Activated CD4-positive, alpha-beta T cell treated with anti-CD3 and anti-CD28 coated beads, Interleukin-2, amount 10 ng/mL, durations not matched to agents 7 days and 5 days (primary cell): ENCODE measurements at regions not wholly inside any gene's neighbourhood (a gene's known extent, or its start where the extent isn't known, plus 50 kb on each side); places are given as distances from the start of the nearest gene placed in this dataset.

ENCODE experiments used
- CTCF ChIA-PET: fragments of 350-600 bp; sonication (Branson Sonifier 250); formaldehyde crosslinking; loops from one replicate; lab custom pipeline; 2021; ENCODE audit warnings: antibody characterized with exemption; lab: Charles Lee
- POLR2A ChIA-PET: fragments of 350-600 bp; sonication (Branson Sonifier 250); formaldehyde crosslinking; loops from one replicate; lab custom pipeline; 2021; ENCODE audit warnings: antibody characterized with exemption; lab: Charles Lee
- DNase-seq: peaks from one replicate; pipeline ENCODE4 v3.0.0-alpha.2; 2020
- H3K27ac Mint-ChIP-seq: one replicate; pipeline ENCODE4 v1.8.0; 2021; ENCODE audit warnings: mild to moderate bottlenecking, moderate library complexity, mixed read lengths
- H3K27me3 Mint-ChIP-seq: one replicate; pipeline ENCODE4 v1.8.0; 2021; ENCODE audit warnings: mixed read lengths
- H3K36me3 Mint-ChIP-seq: one replicate; pipeline ENCODE4 v1.8.0; 2021; ENCODE audit warnings: low read depth, mixed read lengths
- H3K4me1 Mint-ChIP-seq: one replicate; pipeline ENCODE4 v1.8.0; 2021; ENCODE audit warnings: mixed read lengths
- H3K4me3 Mint-ChIP-seq: one replicate; pipeline ENCODE4 v1.8.0; 2021; ENCODE audit warnings: mild to moderate bottlenecking, moderate library complexity, mixed read lengths
- H3K9me3 Mint-ChIP-seq: one replicate; pipeline ENCODE4 v1.8.0; 2021; ENCODE audit warnings: mixed read lengths

GRCh38 chr3:16085884-16086608 lies 88.4 kb upstream of the GALNT15 start:
- Mint-ChIP-seq H3K27ac (no peak overlapping the region), H3K4me1 (no peaks in the 10 kb centered on the region), H3K36me3 (no peaks in the 10 kb centered on the region), H3K27me3 (peaks cover 5% of the 10 kb centered on the region), H3K4me3 (no peak overlapping the region), H3K9me3 (peaks cover 10% of the 10 kb centered on the region)
- DNase-seq, result no peak
- ChIA-PET CTCF (no interaction called here), POLR2A (no interaction called here)

DNA sequence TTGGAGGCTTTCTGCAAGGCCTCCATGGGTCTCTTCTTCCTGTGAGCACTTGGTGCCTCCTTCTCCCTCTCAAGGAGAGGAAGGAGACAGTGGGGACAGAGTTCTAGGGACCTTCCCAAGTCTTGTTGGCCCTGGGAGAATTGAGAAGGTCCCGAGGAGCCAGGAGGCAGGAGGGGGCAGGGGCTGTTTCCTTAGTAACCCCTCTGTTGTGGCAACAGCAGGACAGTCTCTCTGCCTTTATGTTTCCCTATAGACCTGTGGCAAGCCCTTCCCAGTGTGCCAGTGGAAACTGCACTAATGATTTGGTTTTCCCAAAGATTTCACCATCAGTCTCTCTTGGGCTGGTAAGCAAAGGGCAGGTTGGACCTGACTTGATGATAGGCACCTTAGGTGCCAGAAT lies 87.8 kb upstream of the GALNT15 start:
- H3K27me3 Mint-ChIP-seq, result peaks cover 5% of the 10 kb centered on the region
- H3K27ac Mint-ChIP-seq, result no peak overlapping the region
- DNase-seq, result no peak
- peaks cover 7% of the 10 kb centered on the region for H3K9me3 Mint-ChIP-seq
- no peaks in the 10 kb centered on the region for H3K4me1 Mint-ChIP-seq
- POLR2A ChIA-PET, result no interaction called here
- no peak overlapping the region for H3K4me3 Mint-ChIP-seq
- H3K36me3 Mint-ChIP-seq, result no peaks in the 10 kb centered on the region
- CTCF ChIA-PET, result no interaction called here

DNA sequence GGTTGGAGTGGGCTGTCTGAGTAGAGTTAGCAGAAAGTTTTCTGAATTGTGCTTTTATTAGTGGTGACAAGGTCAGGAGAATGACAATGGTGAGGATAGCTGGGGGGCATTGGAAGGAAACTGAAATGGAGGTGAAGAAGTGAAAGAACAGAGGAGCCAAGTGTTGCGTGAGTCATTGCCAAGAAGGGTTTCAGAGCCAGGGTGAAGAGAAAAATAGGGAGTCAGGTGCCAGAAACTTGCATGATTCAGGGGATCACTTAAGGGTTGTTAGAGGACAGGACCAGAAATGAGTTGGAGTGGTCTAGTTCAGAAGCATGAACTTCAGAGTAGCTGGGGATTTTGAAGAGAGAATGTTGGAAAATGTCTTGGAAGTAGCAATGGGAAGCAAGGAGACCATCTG lies 86.0 kb upstream of the GALNT15 start:
- peaks cover 5% of the 10 kb centered on the region for H3K27me3 Mint-ChIP-seq
- POLR2A ChIA-PET, result no interaction called here
- CTCF ChIA-PET, result interaction anchor here (0.7 kb wide), 1 partner anchor 110 kb away, joined by 5 read pairs; no protein-coding TSS in a partner anchor
- DNase-seq, result no peak
- no peaks in the 10 kb centered on the region for H3K36me3 Mint-ChIP-seq
- H3K27ac Mint-ChIP-seq, result no peak overlapping the region
- H3K9me3 Mint-ChIP-seq, result no peaks in the 10 kb centered on the region
- H3K4me3 Mint-ChIP-seq, result no peak overlapping the region
- H3K4me1 Mint-ChIP-seq, result no peaks in the 10 kb centered on the region

- no peaks in the 10 kb centered on the region for H3K9me3 Mint-ChIP-seq
- DNase-seq, result no peak
- ChIA-PET POLR2A (no interaction called here), CTCF (no interaction called here)
- peaks cover 5% of the 10 kb centered on the region for H3K27me3 Mint-ChIP-seq
- no peak overlapping the region for H3K27ac Mint-ChIP-seq
- H3K4me1 Mint-ChIP-seq, result no peaks in the 10 kb centered on the region
- H3K36me3 Mint-ChIP-seq, result no peaks in the 10 kb centered on the region
- no peak overlapping the region for H3K4me3 Mint-ChIP-seq
Observed at GRCh38 chr3:16089521-16089920, 85.0 kb upstream of the GALNT15 start.

DNA sequence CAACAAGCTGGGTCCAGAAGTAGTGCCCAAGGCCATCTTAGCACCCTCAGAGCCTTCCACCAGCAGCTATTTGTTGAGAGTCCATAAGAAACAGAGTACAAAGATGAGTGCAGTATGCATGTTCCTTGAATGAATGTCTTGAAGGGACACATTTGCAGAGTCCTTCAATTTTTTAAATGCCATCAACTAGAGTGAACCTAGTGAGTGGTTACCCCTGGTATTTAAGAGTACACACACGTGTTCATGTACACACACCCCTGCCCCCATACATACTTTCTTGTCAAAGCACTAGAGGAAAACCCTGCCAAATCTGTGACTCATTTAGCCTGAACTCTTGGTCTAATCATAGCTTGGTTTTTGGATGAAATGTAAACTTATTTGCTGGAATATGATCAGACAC lies 84.5 kb upstream of the GALNT15 start:
- CTCF ChIA-PET, result no interaction called here

DNA sequence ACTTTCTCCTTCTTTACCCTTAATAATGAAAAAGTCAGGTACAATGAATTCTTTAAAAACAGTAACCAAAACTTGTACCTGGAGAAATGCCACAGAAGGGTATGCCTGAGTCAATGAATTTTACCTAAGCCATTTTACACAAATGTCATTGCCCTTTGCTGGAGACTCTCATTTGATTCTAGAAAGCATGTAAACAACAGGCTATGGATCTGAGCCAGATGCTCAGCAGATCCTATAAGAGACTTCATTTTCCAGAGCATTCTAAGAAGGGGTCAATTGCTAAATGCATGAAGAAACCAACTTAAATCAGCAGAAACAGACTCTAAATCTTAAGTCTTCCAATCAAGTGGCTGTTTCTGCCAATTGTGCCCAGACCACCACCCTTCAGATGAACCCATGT lies 83.8 kb upstream of the GALNT15 start:
- H3K36me3 Mint-ChIP-seq, result no peaks in the 10 kb centered on the region
- H3K9me3 Mint-ChIP-seq, result no peaks in the 10 kb centered on the region
- CTCF ChIA-PET, result no interaction called here
- no peak overlapping the region for H3K4me3 Mint-ChIP-seq
- POLR2A ChIA-PET, result no interaction called here
- H3K27ac Mint-ChIP-seq, result no peak overlapping the region
- no peak for DNase-seq
- peaks cover 5% of the 10 kb centered on the region for H3K27me3 Mint-ChIP-seq
- H3K4me1 Mint-ChIP-seq, result no peaks in the 10 kb centered on the region

More for the DNA sequence above, 84.5 kb upstream of the GALNT15 start:
- peaks cover 5% of the 10 kb centered on the region for H3K27me3 Mint-ChIP-seq
- no peak overlapping the region for H3K27ac Mint-ChIP-seq
- H3K36me3 Mint-ChIP-seq, result no peaks in the 10 kb centered on the region
- H3K4me3 Mint-ChIP-seq, result no peak overlapping the region
- no peaks in the 10 kb centered on the region for H3K4me1 Mint-ChIP-seq
- POLR2A ChIA-PET, result no interaction called here
- no peaks in the 10 kb centered on the region for H3K9me3 Mint-ChIP-seq
- DNase-seq, result no peak

DNA sequence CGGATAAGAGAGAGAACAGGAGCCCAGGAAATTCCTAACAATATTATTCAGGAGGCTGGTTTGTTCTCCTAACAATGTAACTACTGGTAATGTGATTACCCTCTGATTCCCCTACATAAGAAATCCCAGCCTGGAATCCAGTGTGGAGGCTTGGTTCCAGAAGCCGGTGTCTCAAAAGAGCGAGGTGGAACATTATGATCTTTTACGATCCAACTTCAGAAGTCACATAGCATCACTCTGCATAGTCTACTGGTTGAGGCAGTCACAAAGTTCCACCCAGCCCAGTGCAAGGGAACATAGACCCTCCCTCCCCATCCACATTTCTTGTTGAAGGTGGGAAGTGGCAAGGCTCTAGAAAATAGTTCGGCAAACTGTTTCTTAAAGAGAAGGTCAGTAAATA lies 81.6 kb upstream of the GALNT15 start:
- ChIA-PET POLR2A (no interaction called here), CTCF (no interaction called here)
- no peak overlapping the region for H3K4me3 Mint-ChIP-seq
- no peaks in the 10 kb centered on the region for H3K4me1 Mint-ChIP-seq
- DNase-seq, result no peak
- peaks cover 5% of the 10 kb centered on the region for H3K27me3 Mint-ChIP-seq
- no peaks in the 10 kb centered on the region for H3K36me3 Mint-ChIP-seq
- H3K27ac Mint-ChIP-seq, result no peak overlapping the region
- H3K9me3 Mint-ChIP-seq, result no peaks in the 10 kb centered on the region

GRCh38 chr3:16101295-16102186 lies 72.9 kb upstream of the GALNT15 start:
- POLR2A ChIA-PET, result no interaction called here
- H3K27ac Mint-ChIP-seq, result no peak overlapping the region
- H3K36me3 Mint-ChIP-seq, result no peaks in the 10 kb centered on the region
- no peaks in the 10 kb centered on the region for H3K9me3 Mint-ChIP-seq
- no peaks in the 10 kb centered on the region for H3K4me1 Mint-ChIP-seq
- H3K4me3 Mint-ChIP-seq, result no peak overlapping the region
- DNase-seq, result no peak
- H3K27me3 Mint-ChIP-seq, result peaks cover 10% of the 10 kb centered on the region
- CTCF ChIA-PET, result no interaction called here

DNA sequence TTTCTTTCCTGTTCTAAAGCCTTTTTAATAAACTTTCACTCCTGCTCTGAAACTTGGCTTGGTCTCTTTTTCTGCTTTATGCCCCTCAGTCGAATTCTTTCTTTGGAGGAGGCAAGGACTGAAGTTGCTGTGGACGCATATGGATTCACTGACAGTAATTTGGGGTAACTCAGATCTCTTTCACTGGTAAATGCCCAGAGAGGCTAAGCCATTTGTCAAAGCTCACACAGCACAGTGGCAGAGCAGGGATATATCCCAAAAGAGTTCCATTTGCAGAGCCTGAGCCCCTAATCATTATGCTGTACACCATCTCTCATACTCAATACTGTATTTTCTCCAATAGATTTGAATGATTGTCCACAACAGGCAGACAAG lies 72.3 kb upstream of the GALNT15 start:
- Mint-ChIP-seq H3K4me1 (no peaks in the 10 kb centered on the region), H3K9me3 (no peaks in the 10 kb centered on the region), H3K27me3 (peaks cover 10% of the 10 kb centered on the region), H3K4me3 (no peak overlapping the region), H3K36me3 (no peaks in the 10 kb centered on the region), H3K27ac (no peak overlapping the region)
- POLR2A ChIA-PET, result no interaction called here
- CTCF ChIA-PET, result no interaction called here
- DNase-seq, result no peak

DNA sequence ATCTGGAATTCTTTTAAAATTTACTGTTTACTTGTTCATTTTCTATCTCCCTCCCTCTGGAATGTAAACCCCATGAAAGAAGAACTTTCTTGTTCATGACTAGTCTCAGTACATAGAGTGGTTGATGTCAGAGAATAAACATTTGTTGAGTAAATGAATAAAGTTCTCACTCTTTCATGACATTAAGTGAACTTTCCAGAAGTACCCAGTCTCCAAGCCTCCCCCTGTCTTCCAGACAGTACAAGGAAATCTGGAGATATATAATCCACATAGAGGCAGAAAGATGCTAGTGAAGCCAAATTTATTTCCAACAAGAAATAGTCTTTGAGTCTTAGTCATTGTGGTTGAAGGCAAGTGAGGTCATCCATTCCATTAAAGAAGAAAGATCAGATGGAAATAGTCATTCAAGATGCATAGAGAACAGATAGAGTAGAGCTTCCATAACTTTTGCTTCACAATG lies 71.5 kb upstream of the GALNT15 start:
- DNase-seq, result no peak
- H3K4me3 Mint-ChIP-seq, result no peak overlapping the region
- H3K9me3 Mint-ChIP-seq, result no peaks in the 10 kb centered on the region
- no peaks in the 10 kb centered on the region for H3K36me3 Mint-ChIP-seq
- H3K4me1 Mint-ChIP-seq, result no peaks in the 10 kb centered on the region
- CTCF ChIA-PET, result no interaction called here
- H3K27me3 Mint-ChIP-seq, result peaks cover 14% of the 10 kb centered on the region
- POLR2A ChIA-PET, result no interaction called here
- H3K27ac Mint-ChIP-seq, result no peak overlapping the region

GRCh38 chr3:16103472-16103871 lies 71.0 kb upstream of the GALNT15 start:
- CTCF ChIA-PET, result no interaction called here
- H3K27ac Mint-ChIP-seq, result no peak overlapping the region
- H3K9me3 Mint-ChIP-seq, result no peaks in the 10 kb centered on the region
- H3K4me3 Mint-ChIP-seq, result no peak overlapping the region
- H3K4me1 Mint-ChIP-seq, result no peaks in the 10 kb centered on the region
- peaks cover 14% of the 10 kb centered on the region for H3K27me3 Mint-ChIP-seq
- POLR2A ChIA-PET, result no interaction called here
- DNase-seq, result no peak
- H3K36me3 Mint-ChIP-seq, result no peaks in the 10 kb centered on the region

DNA sequence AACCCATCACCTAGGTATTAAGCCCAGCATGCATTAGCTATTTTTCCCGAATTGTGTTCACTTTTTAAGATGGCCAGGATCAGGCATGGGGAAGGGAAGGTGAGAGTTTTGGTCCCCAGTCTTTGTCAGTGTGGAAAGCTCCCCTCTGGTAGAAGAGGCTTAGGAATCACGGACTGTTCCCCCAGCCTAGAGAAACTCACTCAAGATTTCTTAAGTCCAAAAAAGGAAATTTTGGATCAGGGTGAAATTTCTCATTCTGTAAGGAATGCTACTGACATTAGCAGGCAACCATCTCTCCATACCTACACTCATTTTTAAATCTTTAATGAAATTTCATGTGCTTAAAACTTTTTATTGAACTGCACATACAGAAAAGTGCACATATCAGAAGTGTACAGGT lies 70.3 kb upstream of the GALNT15 start:
- Mint-ChIP-seq H3K27me3 (peaks cover 14% of the 10 kb centered on the region), H3K27ac (no peak overlapping the region), H3K4me3 (no peak overlapping the region), H3K36me3 (no peaks in the 10 kb centered on the region), H3K4me1 (no peaks in the 10 kb centered on the region), H3K9me3 (no peaks in the 10 kb centered on the region)
- ChIA-PET CTCF (no interaction called here), POLR2A (no interaction called here)
- DNase-seq, result no peak

DNA sequence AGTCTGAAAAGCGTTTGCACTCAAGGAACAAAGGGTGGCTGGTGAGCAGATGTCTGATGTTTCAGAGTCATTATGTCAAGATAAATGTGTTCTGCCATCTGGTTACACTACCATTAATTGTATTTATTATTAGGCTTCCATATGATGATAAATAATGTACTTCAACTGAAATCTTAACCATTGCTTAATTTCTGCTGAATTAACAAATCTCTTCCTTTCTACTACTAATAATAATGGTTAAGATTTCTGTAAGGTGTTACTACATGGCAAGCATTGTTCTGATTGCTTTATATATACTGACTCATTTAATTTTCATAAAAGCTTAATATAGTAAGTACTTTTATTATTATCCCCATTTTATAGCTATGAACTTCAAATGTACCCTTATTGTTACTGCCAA lies 68.4 kb upstream of the GALNT15 start:
- H3K36me3 Mint-ChIP-seq, result no peaks in the 10 kb centered on the region
- POLR2A ChIA-PET, result no interaction called here

More for the DNA sequence above, 68.4 kb upstream of the GALNT15 start:
- H3K9me3 Mint-ChIP-seq, result no peaks in the 10 kb centered on the region
- peaks cover 14% of the 10 kb centered on the region for H3K27me3 Mint-ChIP-seq
- no peak overlapping the region for H3K27ac Mint-ChIP-seq
- no peaks in the 10 kb centered on the region for H3K4me1 Mint-ChIP-seq
- no peak overlapping the region for H3K4me3 Mint-ChIP-seq
- DNase-seq, result no peak
- CTCF ChIA-PET, result interaction anchor here (1.2 kb wide), 1 partner anchor 72 kb away, joined by 3 read pairs; no protein-coding TSS in a partner anchor
